IPS-NIHi7 (cell line): ENCODE measurements at regions not wholly inside any gene's neighbourhood (a gene's known extent, or its start where the extent isn't known, plus 50 kb on each side); places are given as distances from the start of the nearest gene placed in this dataset.

ENCODE experiments used
- DNase-seq: peaks from one replicate; pipeline ENCODE4 v3.0.0; 2012; ENCODE audit warnings: mixed read lengths; ENCODE audit errors: extremely low spot score

GRCh38 chr16:76176616-76177015 lies 100.6 kb upstream of the CNTNAP4 start:
- DNase-seq: no peak

GRCh38 chr16:76182041-76182635 lies 95.1 kb upstream of the CNTNAP4 start:
- DNase-seq: no peak

- DNase-seq: no peak
Observed at GRCh38 chr16:76183647-76184046, 93.6 kb upstream of the CNTNAP4 start.

- DNase-seq: no peak
Observed at GRCh38 chr16:76190057-76190456, 87.1 kb upstream of the CNTNAP4 start.

- no peak for DNase-seq
Observed at GRCh38 chr16:76190480-76190879, 86.7 kb upstream of the CNTNAP4 start.

GRCh38 chr16:76193906-76194615 lies 83.1 kb upstream of the CNTNAP4 start:
- no peak for DNase-seq

- no peak for DNase-seq
Observed at GRCh38 chr16:76194616-76195015, 82.6 kb upstream of the CNTNAP4 start.

GRCh38 chr16:76195056-76195455 lies 82.1 kb upstream of the CNTNAP4 start:
- DNase-seq: no peak

GRCh38 chr16:76195648-76196047 lies 81.6 kb upstream of the CNTNAP4 start:
- DNase-seq: no peak

- DNase-seq: no peak
Observed at GRCh38 chr16:76197900-76198299, 79.3 kb upstream of the CNTNAP4 start.

- no peak for DNase-seq
Observed at GRCh38 chr16:76199681-76200220, 77.5 kb upstream of the CNTNAP4 start.

- DNase-seq: no peak
Observed at GRCh38 chr16:76201385-76201784, 75.8 kb upstream of the CNTNAP4 start.

GRCh38 chr16:76204249-76204648 lies 73.0 kb upstream of the CNTNAP4 start:
- DNase-seq: no peak

GRCh38 chr16:76207270-76207669 lies 69.9 kb upstream of the CNTNAP4 start:
- DNase-seq: peak; percentile 19

GRCh38 chr16:76210157-76210556 lies 67.0 kb upstream of the CNTNAP4 start:
- no peak for DNase-seq

GRCh38 chr16:76213860-76214259 lies 63.3 kb upstream of the CNTNAP4 start:
- no peak for DNase-seq

GRCh38 chr16:76214856-76215255 lies 62.3 kb upstream of the CNTNAP4 start:
- no peak for DNase-seq

- DNase-seq: no peak
Observed at GRCh38 chr16:76222087-76222486, 55.1 kb upstream of the CNTNAP4 start.

- DNase-seq: peak; percentile 21
Observed at GRCh38 chr16:76222853-76223252, 54.3 kb upstream of the CNTNAP4 start.

- no peak for DNase-seq
Observed at GRCh38 chr16:76226011-76226410, 51.2 kb upstream of the CNTNAP4 start.

GRCh38 chr16:76226481-76226880 lies 50.7 kb upstream of the CNTNAP4 start:
- DNase-seq: no peak
